Activated CD4-positive, alpha-beta T cell treated with anti-CD3 and anti-CD28 coated beads, Interleukin-2, amount 50 U/mL, for 48 hours (primary cell): ENCODE measurements at regions not wholly inside any gene's neighbourhood (a gene's known extent, or its start where the extent isn't known, plus 50 kb on each side); places are given as distances from the start of the nearest gene placed in this dataset.
A peak's percentile ranks its signal among the peaks of the same experiment; 100 is the strongest.
"Not testable (repeated sequence)": the region's sequence is repeated elsewhere in the genome, so short reads cannot be mapped to it uniquely, and the experiment has no call there.

Experiments
- DNase-seq, 2 experiments: peaks; one replicate each; pipeline ENCODE4 v3.0.0-alpha.2; 2020

DNA sequence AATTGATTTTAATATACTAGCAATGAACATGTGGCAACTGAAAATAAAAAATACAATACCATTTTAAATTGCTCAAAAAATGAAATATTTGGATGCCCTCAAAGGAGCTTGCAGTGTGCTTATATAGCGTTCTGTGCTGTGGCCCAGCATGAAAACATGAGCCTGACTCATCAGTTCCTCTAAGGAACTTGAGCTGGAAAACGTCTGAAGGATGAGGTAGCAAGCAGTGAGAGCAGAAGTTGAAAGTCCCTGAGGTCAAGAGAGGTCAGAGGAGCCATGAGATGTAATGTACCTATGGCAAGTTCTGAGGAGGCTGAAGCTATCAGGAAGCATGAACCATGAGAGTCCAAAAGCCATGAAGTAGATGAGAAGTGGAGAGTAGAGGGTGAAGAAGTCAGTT, 59.7 kb downstream of the HMGB3 start:
- no peak for DNase-seq

DNA sequence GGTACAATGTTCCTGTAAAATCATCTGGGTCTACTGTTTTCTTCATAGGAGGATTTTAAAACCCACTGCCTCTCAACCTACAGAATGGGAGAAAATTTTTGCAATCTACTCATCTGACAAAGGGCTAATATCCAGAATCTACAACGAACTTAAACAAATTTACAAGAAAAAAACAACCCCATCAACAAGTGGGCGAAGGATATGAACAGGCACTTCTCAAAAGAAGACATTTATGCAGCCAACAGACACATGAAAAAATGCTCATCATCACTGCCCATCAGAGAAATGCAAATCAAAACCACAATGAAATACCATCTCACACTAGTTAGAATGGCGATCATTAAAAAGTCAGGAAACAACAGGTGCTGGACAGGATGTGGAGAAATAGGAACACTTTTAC, 83.2 kb downstream of the HMGB3 start:
- DNase-seq = not testable (repeated sequence)

DNA sequence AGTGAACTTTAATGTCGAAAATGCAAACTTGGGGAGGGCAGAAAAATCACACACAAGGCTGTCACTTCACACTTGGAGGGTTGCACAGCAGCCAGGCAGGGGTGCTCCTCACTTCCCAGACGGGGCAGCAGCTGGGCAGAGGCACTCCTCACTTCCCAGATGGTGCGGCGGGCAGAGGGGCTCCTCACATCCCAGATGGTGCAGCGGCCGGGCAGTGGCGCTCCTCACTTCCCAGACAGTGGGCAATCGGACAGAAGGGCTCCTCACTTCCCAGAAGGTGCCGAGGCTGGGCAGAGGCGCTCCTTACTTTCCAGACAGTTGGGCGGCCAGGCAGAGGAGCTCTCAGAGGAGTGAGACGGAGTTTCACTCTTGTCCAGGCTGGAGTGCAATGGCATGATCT, 90.6 kb downstream of the HMGB3 start:
- DNase-seq = no peak

DNA sequence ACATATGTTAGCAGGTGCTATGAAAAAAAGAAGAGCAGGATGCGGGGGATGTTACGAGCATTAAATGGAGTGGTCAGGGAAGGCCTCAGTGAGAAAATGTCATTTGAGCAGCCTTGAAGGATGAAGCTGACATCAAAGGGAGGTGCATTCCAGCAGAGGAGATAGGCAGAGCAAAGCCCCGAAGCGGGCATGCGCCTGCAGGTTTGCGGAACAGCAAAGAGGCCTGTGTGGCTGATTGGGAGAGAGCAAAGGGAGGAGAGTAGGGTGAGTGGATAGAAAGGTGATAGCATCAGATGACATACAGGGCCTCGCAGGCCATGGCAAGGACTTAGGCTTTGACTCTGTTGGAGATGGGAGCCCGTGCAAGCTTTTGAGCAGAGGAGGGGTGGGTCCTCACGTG, 95.4 kb upstream of the GPR50 start:
- DNase-seq = no peak

DNA sequence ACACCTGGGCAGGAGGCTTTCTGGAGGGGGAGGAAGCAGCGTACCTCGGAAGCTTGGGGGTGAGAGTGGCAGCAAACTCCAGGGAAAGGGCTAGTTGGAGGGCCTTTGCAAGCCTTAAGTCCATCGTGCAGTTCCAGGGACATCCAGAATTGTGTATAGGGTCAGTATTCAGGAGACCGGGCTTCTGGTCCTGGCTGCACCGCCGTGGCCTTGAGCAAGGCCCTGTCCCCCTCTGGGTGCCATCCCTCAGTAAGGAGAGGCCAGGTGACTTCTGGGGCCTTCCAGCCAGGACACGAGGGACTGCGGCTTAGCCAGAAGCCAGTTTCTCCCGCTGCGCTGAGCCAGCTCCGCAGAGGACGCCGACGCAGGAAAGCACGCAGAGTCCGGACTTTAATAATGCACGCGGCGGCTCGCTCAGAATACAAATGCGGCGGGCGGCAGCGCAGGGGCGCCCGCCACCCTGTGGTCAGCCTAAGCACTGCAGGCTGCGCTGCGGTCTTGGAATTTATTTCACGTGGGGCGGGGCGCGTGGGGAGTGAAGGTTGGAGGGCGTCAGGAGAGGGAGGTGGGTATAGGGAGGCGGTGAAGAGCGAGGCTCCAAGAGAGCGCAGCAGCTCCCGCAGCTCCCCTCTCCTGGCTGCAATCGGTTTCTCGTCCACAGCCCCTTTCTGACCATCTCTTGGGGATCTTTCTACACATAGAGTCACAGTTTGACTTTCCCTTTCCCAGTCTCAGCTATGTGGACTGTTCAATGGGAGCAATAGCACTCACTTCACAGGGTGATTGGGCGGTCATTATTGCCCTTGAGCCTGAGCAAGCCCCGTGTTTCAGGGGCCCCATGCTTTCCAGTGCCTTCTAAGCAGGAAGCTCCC, 94.1 kb upstream of the GPR50 start:
- peak; percentile 54 to 64 for DNase-seq

DNA sequence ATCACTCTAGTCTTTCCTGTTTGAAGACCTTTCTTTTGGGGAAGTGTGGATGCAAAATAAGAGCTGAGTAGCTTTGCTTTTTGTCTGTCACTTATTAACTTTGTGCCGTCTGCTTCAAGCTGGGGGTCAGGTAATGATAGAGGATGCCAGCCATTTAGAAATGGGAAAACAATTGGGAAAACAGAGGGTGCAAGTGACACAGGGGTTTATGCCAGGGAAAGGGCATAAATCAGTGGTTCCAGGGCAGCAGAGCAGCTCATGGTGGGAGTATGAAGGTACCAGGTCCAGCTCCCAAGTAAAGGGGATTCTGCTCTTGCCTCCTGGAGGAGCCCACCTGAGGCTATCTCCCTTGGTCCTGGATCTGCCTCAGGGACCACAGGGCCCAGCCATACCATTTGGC, 91.9 kb upstream of the GPR50 start:
- no peak for DNase-seq

DNA sequence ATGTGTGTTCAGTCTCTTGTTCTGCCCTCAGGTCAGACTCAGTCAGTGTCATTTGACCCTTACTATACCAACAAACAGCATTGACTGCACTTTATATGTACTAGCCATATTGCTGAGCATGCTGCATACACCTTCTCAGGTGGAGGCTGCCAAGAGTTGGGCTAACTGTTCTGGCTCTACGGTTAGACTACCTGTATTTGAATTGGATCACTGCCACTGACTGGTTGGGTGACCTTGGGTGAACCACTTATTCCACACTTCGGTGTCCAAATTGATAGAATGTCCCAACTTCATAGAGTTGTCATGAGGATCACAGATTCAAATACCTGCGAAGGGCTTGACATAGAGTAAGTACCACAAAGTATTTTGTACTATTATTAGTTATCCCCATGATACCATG, 91.2 kb upstream of the GPR50 start:
- DNase-seq = no peak

DNA sequence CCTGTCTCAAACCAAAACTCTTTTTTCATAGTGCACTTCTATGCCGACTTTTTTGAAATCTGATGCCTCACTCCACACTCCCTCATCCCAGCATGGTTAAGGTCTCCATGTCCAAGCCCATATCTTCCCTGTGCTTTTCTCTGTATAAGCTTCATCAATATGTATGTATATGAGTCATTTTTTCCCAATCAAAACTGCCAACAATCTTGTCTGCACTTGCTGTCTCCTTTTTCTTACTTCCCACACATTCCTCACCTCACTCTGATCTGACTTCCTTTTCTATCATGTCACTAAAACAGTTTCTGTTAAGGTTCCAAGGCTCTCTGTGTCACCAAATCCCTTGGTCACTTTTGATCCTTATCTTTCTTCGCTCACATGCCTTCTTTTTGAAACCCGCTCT, 88.2 kb upstream of the GPR50 start:
- DNase-seq = no peak

DNA sequence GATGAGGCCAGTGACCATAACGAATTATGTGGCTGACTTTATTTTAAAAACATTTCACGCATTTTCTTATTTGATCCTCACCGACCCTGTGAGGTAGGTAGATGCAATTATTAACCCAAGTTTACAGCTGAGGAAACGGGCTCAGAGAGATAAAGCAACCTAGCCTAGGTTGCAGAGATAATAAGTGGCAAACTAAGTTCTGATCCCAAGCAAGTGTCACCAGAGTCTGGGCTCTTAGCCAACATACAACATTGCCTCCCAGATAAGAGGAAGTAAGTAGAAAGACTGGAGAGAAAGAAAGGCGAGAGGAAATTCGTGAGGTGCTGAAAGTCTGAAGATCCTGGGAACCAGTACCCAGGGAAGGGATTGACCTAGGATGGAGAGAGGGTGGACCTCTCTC, 77.4 kb upstream of the GPR50 start:
- no peak for DNase-seq

DNA sequence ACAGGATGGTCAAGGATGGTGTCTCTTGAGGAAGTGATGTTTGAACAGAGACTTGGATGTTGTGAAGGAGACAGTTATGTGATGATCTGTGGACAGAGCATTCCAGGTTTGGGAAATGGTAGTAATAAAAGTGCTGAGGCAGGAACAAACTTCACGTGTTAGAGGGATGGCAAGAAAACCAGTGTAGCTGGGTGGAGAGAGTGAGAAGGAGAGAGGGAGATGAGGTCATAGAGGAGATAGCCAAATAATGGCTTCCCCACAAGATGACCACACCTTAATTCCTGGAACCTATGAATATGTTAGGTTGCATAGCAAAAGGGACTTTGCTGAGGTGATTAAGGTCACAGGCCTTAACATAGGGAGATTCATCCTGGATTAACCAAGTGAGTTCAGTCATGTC, 75.6 kb upstream of the GPR50 start:
- no peak for DNase-seq

DNA sequence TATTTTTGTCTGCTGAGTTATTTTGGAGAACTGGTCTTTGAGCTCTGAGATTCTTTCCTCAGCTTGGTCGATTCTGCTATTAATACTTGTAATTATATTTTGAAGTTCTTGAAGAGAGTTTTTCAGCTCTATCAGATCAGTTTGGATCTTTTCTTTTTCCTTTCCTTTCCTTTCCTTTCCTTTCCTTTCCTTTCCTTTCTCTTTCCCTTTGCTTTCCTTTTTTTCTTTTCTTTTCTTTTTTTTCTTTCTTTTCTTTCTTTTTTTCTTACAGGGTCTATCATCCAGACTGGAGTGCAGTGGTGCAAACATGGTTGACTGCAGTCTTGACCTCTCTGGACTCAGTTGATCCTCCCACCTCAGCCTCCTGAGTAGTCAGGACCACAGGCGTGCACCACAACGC, 63.2 kb upstream of the GPR50 start:
- not testable (repeated sequence) for DNase-seq
